Activated gamma-delta T cell (primary cell): ENCODE measurements at regions not wholly inside any gene's neighbourhood (a gene's known extent, or its start where the extent isn't known, plus 50 kb on each side); places are given as distances from the start of the nearest gene placed in this dataset.

ENCODE experiments used
- DNase-seq: peaks from one replicate; lab custom pipeline; 2025; lab: John Stamatoyannopoulos, UW

GRCh38 chr19:46944918-46945628 is 74.6 kb upstream of the NPAS1 start:
- DNase-seq, result no peak

- DNase-seq, result no peak
Observed at GRCh38 chr19:46945694-46946489, 73.7 kb upstream of the NPAS1 start.

GRCh38 chr19:46946611-46947238 is 72.9 kb upstream of the NPAS1 start:
- no peak for DNase-seq

GRCh38 chr19:46947866-46948265 is 71.8 kb upstream of the NPAS1 start:
- DNase-seq, result no peak

GRCh38 chr19:46950526-46951170 is 69.0 kb upstream of the NPAS1 start:
- no peak for DNase-seq

- DNase-seq, result no peak
Observed at GRCh38 chr19:46951171-46951986, 68.3 kb upstream of the NPAS1 start.

GRCh38 chr19:46952874-46953273 is 66.8 kb upstream of the NPAS1 start:
- no peak for DNase-seq

GRCh38 chr19:46953955-46954501 is 65.6 kb upstream of the NPAS1 start:
- no peak for DNase-seq

- no peak for DNase-seq
Observed at GRCh38 chr19:46954502-46954992, 65.1 kb upstream of the NPAS1 start.

GRCh38 chr19:46954993-46955812 is 64.4 kb upstream of the NPAS1 start:
- no peak for DNase-seq

GRCh38 chr19:46955813-46956371 is 63.7 kb upstream of the NPAS1 start:
- DNase-seq, result no peak

- DNase-seq, result no peak
Observed at GRCh38 chr19:46958532-46958931, 61.1 kb upstream of the NPAS1 start.

- no peak for DNase-seq
Observed at GRCh38 chr19:46959894-46960556, 59.6 kb upstream of the NPAS1 start.

- DNase-seq, result no peak
Observed at GRCh38 chr19:46962030-46962570, 57.5 kb upstream of the NPAS1 start.

GRCh38 chr19:46963093-46963734 is 56.4 kb upstream of the NPAS1 start:
- no peak for DNase-seq

- DNase-seq, result peak; percentile 29
Observed at GRCh38 chr19:46967578-46968032, 52.0 kb upstream of the NPAS1 start.
